ENCODE measurements at regions not wholly inside any gene's neighbourhood (a gene's known extent, or its start where the extent isn't known, plus 50 kb on each side); places are given as distances from the start of the nearest gene placed in this dataset.

DNA sequence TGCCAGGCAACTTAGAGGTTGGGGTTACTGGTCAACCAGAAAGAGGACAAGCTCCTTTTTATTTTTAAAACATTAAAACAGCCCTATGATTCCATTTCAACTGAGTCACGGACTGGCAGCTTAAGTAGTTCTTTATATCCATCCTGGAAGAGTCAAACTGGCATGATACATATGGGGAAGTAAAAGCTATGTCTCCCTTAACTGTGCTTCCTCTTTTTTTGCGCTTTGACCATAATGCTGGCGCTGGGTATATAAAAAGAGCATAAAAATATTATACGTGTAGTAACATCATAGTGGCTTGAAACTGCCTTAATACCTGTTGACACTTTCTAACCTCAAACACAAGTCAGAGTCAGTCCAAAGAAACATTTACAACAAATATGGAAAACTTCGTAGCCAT, 274.4 kb downstream of the CSNK1G3 start:
- DNase-seq = no peak

DNA sequence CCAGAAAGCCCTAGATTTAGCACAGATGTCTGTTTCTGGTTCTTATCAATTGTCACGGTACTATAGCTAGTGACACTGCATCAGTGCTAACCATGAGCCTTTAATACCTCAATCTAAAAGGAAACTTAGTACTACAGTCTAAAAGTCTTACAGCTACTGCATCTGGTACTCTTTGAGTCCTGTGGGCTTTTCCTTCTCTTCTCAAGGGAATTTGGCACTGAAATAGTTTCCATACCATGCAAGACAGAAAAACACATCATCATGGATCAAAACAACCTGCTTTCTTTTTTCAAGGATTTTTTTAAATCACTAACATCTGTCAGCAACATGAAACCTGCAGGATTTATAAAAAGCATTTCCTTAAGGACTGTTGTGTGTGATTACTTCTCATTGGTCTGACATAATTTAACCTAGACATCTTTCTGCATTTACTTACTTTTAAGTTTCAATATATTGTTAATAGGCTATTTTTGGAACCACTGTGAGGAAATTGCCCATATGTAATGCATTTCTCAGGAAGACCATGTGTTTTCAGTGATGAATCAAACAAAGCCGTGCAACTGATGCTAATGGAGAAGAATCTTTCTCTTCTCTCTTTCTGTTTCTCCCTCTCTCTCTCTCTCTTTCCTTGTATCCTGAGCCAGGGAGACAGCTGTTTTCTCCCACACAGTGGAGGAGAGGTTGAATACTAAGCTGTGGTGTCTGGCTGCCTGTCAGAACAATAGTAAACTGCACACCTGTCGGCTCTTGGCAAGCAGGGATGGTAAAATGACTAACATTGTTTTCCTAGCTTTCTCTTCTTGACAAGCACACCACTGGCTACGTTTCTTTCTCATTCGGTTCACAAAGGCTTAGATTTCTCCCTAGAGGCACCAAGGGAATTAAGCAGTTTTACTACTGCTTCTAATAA, 273.4 kb downstream of the CSNK1G3 start:
- DNase-seq = no peak

DNA sequence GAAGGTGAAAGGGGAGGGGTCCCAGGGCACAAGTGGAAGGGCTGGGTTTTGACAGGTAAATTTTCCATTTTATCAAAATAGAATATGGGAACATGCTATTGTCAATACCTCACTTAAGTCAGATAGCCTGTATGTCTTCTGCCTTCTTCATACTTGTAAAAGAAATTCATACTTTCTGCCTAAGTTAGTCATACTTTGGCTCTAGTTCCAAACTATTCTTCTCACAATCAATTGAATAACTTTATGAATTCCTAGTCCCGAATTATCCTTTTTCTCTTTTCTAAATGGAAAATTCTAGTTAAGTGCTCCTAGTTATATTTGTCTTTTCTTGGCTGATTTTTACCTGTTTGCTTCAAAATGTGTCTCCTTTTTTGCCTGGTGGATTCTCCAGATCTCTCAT, 271.4 kb downstream of the CSNK1G3 start:
- no peak for DNase-seq

DNA sequence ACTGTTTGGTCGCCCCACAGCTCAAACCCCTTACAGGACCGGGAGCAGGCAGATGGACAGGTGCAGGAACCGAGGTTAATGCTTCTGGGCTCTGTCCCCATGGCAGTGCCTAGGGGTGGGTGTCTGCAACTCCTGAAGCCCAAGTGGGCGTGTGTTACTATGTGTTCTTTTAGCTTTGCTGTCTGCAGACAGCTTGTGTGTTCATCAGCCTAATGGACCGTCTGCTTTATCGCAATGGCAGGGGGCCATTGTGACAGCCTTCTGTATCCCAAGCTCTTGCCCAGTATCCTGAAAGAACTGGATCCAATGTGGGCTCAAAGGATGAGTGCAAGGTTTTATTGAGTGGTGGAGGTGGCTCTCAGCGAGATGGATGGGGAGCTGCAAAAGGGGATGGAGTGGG, 266.7 kb downstream of the CSNK1G3 start:
- no peak for DNase-seq

DNA sequence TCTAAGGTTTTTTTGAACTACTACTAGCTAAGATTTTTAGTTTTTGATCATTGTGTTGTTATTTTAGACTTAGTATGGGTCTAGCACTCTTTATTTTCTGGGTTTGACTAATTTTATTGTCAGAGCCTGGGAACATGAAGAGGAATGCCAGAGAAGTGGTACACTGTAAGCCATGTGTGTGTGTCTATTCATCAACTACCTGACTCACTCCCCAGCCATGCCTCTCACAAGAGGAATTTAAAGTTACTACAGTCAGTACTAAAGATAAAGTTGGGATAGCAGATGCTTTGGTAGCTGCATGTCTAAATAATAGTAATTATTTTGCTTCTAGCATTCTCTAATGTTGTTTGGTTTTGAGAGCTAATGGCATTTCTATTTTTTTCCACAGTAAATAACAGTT, 264.8 kb downstream of the CSNK1G3 start:
- no peak for DNase-seq

DNA sequence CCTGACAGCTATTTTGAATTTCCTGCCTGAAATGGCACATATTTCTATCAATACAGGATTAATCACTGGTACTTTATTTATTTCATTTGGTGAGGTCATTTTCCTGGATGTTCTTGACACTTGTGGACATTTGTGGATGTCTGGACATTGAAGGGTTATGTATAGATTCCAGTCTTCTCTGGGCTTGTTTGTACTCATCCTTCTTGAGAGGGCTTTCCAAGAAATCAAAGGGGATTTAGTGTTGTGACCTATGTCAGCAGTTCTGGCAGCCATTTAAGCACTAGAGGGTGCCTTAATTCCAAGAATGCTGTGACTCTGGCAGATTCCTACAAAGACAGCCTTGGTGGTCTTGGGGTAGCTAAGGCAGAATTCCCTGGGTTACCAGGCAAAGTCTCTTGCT, 259.7 kb downstream of the CSNK1G3 start:
- no peak for DNase-seq

DNA sequence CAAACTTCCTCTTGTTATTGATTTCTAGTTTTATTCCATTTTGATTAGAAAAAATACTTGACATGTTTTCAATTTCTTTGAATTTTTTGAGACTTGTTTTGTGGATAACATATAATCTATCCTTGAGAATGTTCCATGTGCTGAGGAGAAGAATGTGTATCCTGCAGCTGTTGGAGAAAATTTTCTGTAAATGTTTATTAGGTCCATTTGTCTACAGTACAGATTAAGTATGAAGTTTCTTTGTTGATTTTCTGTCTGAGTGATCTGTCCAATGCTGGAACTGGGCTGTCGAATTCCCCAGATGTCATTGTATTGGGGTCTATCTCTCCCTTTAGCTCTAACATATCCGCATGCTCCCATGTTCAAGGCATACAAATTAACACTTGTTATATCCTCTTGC, 251.2 kb downstream of the CSNK1G3 start:
- no peak for DNase-seq

DNA sequence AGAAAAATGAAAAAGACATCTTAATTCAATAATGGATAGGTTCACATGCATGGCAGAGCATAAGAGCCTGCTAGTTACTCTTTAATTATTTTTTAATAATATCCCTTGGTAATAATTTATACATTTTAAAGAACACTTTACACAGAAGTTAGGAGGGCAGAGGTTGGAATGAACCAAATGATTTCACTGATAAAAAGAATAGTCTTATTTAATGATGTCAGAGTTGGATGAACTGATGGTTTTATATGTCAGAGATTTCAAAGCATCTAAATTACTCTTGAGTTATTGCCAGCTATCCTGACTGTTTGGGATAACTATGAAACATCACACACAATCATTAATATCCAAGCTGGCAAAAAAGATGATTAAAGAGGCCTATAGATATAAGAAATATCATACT, 244.8 kb downstream of the CSNK1G3 start:
- no peak for DNase-seq

DNA sequence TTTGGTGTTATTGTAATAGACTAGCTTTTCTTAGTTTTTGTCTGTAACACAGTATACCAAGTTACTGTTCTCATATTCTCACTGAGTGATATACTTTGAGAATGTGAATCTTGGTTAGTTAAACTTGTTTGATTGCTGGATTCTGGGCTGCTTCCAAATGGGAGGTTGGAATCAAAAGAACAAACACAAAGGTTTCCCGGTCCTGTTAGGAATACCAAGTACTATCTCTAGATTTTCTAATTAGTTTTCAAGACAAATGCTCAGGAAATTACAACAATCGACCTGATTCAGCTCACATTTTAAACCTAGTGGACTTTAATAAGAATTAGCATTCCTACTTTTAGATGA, 244.3 kb downstream of the CSNK1G3 start:
- DNase-seq = no peak

DNA sequence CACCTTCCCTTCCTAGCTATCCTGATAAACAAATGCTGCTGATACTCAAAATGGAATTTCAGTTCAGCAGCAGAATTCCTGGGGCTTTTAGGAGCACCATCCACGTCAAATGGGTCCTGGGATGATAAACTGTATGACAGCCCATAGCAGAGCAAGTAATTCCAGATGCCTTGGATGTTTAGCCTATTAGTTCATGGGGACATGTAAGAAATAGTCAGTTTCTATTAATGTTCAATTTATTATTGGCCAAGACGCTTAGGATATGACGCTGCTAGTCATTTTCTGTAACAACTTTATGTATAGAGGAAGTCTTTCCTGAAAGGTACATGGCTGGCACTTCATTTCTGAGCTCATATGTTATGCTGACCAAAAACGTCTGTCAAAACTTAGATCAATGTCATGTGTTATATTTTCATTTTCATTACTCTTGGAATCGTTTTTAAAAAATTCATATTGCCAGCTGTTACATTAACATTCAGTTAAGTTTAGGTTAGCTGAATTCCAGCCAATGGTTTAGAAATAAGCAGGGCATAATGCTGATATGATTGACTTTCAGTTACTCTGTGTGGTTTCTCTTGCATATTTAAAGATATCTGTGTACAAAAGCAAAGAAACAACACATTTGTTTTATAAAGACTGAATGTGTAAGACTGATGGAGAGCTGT, 243.8 kb downstream of the CSNK1G3 start:
- DNase-seq = no peak

DNA sequence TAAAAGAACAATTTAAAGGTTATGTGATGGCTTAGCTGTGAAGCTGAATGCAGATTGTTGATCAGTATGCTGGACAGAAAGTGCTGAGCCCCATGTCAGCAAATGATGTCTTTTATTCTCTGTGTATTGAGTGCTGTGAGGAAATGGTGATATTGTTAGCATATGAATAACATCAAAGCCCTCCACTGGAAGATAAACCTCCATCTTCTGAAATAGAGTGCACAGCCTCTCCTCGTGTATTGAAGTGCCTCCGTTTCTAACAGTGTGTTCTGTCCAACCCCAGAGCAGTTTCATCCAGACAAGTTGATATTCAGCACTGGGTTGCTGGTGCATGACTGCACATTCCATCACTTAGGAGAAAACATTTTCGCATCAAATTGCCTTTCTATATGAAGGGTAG, 242.9 kb downstream of the CSNK1G3 start:
- DNase-seq = no peak

DNA sequence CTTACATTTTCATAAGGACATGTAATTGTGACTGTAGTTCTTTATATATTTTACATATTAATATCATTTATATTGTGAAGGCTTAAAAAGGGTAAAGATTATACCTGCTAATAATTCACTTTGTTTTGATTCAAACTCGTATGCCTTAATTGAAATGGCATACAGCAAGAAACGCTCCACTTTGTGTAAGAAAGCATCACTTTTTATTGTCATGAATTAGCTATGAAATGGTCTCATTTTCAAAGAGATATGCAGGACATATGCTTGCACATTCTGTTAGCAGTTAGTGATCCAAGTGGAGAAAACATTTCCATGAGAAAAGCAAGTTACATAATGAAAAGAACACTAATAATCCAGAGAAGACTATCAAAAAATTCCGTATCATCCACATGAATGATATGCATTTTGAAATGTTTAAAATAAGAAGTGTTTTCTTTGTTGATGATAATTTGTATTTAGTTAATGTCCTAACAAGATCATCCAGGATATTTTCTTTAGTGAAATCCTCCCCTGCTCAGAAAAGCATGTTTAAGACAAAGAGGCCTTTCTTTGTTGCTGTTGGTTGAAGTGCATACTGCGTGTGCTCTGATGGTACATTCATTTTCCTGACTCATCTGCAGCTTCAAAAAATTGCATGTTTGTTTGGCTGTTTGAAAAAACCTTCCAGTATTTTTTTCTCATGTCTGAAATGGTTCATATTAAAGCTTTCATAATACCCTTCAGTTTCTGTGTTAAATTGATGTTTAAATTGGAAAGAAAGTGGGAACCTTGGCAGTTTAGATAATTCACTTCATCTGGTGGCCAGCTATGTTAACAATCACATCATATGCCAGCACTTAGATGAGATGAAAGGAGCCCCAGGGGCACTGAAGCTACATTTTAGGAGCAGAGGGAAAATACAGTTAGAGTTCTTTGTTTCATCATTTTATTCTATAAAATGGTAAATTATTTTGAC, 242.2 kb downstream of the CSNK1G3 start:
- no peak for DNase-seq

DNA sequence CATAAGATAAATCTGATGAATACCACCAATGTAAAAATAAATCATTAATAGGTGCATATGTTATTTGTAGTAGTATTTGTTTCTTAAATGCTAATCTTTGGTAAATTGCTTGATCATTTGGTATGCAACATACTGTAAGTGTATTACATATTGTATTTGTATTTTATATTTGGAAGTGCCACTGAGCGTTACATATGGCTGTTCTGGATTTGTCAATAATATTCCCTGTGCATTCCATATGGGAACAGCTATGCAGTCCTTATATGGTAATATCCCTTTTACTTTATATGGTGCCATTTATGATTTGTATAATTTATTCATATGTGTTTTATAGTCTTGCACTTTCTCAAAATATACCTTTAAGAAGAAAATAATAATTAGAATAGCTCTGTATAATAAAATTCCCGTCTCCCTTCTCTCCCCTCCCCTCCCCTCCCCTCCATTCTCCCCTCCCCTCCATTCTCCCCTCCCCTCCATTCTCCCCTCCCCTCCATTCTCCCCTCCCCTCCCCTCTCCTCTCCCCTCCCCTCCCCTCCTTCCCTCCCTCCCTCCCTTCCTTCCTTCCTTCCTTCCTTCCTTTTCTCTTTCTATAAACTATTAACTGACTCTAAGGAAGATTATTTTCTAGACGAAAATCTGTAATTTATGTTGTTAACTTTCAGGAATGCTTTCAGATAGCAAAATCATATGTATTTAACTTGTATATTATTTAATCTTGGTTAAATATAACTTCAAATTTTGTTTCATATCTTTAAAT, 241.4 kb downstream of the CSNK1G3 start:
- DNase-seq = no peak

DNA sequence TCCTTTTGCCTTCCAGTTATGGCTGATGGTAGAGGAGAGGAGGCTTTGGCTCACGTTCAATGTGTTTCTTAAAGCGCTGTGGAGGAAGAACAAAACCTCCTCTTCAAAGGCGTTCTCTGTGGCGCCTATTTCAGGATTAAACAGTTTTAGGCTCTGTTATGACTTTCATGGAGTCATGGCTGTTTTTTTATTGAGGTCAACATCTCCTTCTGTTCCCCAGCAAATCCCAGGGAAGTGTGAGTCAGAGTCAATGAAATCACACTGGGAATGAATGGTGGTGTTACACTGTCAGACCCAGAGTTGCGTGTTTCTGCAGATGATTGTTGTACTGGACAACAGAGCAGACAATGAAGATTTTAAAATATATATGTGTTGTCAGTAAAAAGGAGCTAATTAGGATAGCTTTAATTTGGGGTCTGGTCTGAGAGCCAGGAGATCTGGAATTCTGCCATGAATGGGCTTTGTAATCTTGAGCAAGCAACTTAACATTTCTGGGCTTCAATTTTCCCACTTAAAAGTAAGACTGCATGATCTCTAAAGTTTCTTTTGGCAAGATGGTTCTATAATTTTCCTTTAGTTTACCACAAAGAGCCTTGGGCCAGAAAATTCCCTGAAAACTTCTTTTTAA, 240.7 kb downstream of the CSNK1G3 start:
- DNase-seq = no peak

DNA sequence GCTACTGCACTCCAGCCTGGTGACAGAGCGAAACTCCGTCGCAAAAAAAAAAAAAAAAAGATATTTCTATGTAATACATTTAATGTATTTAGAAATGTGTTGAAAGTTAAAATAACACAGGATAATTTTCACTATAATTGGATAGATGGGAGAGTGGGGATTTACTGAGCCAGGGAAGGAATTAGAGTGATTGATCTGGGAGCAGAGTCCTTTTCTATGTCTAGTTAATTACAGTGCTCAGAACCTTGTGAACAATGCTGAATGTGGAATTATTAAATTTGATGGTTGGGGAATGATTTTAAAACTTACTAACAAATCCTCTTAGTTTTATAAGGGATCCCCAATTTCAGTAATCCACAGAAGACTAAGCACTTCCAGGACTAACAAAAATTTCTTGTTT, 239.7 kb downstream of the CSNK1G3 start:
- no peak for DNase-seq

DNA sequence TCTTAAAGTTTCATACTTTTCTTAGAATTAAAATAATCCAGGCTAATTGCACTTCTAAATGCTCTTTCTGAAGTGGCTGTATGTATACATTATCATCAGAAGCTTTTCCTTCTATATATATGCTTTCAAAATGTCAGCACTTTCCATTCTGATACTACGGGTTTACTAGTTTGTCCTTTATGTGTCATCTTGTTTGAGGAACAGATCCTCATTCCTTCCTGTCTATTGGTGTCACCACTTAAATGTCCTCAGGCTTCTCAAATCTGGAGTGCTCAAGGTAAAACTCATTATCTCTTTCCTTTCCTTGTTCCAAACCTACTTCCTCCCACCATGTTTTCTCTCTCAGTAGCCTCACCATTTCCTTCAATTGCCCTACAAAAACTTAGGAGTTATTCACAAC, 236.3 kb downstream of the CSNK1G3 start:
- DNase-seq = no peak

DNA sequence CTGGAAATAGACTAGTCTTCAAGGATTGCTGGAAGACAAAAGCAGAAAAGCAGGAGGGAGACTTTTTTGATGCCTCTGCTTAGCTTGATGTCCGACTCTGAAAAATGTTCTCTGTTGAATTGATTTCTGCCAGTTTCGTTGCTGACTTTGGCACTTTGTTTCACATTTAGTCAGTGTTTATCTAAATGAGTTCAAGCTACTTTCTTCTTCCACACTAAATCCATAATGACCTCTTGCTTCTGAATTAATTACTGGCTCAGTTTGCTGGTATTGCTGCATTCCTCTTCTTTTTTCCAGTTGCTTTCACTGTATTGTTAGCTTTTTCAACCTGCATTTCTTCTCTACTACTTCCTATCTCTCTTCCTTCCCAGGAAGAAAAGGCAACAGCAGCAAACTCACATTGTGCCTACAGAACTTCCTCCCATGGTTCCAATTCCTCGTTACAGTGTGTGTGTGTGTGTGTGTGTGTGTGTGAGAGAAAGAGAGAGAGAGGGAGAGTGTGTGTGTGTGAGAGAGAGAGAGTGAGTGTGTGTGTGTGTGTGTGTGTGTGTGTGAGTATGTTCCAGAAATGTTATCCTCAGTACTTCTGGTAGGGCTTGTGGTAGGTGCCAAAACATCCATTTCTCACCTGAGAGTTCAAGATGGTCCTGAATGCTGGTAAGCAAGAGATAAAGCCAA, 234.8 kb downstream of the CSNK1G3 start:
- no peak for DNase-seq

DNA sequence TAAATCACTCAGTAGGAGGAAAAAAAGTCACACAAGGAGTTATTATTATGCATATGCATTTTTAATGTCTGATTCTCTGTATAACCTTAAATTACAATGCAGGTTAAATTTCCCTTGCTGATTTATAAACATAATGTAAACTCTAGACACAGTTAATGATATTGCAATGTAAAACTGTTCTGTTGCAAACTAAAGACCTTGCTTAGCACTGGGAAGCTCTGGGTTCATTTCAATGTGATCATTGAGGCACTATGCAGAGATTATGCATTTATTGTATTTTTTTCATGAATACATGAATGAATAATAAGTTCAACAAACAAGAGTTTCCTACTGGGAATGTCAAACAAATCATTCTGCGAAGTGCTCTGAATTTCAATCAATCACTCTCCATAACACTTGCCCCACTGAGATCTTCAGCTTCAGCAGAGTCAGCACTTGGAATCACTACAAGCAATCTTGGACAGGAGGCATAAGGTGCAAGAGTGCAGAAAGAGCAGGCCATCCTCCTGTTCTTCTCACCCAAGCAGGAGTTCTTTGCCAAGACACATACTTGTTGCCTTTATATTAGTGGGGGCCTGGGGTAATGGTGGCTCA, 232.1 kb downstream of the CSNK1G3 start:
- no peak for DNase-seq

DNA sequence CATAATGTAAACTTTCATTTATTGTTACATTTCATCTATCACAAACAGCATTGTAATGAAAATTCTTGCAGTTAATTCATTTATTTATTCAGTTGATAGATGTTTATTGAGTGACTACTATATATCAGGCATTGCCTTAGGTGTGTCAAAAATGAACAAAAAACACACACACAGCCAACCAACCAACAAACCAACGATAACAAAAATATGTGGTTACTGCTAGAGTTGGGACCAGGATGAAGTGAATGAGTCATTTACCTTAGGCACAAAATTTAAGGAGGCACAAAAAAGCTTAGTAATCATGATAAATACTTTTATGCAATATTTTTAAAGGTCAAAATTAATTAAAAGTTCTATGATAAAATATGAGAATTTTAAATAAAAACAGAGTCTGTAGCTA, 223.4 kb downstream of the CSNK1G3 start:
- DNase-seq = no peak

DNA sequence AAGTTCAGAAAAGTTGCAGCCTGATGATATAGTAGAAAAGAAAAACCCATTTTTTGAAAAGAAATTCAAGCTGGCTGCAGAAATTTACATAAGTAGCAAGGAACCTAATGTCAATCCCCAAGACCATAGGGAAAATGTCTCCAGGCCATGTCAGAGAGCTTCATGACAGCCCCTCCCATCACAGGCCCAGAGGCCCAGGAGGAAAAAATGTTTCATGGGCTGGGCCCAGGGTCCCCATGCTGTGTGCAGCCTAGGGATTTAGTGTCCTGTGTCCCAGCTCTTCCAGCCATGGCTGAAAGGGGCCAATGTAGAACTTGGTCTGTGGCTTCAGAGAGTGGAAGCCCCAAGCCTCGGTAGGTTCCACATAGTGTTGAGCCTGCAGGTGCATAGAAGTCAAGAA, 220.3 kb downstream of the CSNK1G3 start:
- DNase-seq = no peak

DNA sequence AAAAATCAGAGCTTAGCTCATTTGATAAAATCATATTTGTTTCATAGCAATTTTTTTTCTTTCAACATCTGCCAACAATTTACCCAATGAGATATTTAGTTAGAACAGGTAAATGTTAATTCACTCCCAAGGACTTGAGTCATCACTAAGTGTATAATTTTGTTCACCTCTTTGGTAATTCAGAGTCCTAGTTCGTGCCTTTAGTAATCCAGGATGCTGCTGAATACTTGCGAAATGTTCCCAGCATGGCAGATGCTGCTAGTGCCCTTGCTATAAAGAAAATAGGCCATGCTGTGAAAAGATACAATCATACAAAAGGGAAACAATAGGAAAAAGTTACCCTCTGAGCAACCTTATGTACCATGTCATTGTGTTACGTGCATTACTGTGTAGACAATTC, 210.5 kb downstream of the CSNK1G3 start:
- DNase-seq = no peak

Data from activated CD4-positive, alpha-beta T cell treated with anti-CD3 and anti-CD28 coated beads, Interleukin-2, amount 50 U/mL, for 1 hour (primary cell).